GM23338 (cell line): ENCODE measurements at regions not wholly inside any gene's neighbourhood (a gene's known extent, or its start where the extent isn't known, plus 50 kb on each side); places are given as distances from the start of the nearest gene placed in this dataset.

ENCODE experiments used
- ATAC-seq: fragments of 200-7000 bp; cut with Tn5 transposase; 3 replicates; pipeline ENCODE4 v1.9.1; 2020
- DNase-seq: peaks from one replicate; pipeline ENCODE4 v3.0.0-alpha.2; 2015; ENCODE audit warnings: low spot score
- H2AFZ ChIP-seq: fragments of 200-600 bp; sonication (generic); 2 replicates; pipeline ENCODE4 v1.8.0; 2016; ENCODE audit warnings: antibody characterized with exemption, mild to moderate bottlenecking, moderate library complexity
- H3F3A ChIP-seq: fragments of 200-600 bp; sonication (generic); replicated peaks from 2 replicates; pipeline ENCODE4 v1.8.0; 2017; ENCODE audit warnings: antibody characterized with exemption, mixed run types, low read depth
- H3K27ac ChIP-seq: fragments of 200-600 bp; sonication (generic); 2 replicates; pipeline ENCODE4 v1.6.1; 2016; ENCODE audit warnings: low read depth
- H3K27me3 ChIP-seq: fragments of 200-600 bp; sonication (generic); 2 replicates; pipeline ENCODE4 v1.8.0; 2016; ENCODE audit warnings: mild to moderate bottlenecking, mixed run types, moderate library complexity; ENCODE audit not compliant: insufficient read depth
- H3K36me3 ChIP-seq: fragments of 200-600 bp; sonication (generic); 2 replicates; pipeline ENCODE4 v1.8.0; 2016; ENCODE audit warnings: mild to moderate bottlenecking; ENCODE audit not compliant: insufficient read depth
- H3K4me1 ChIP-seq: fragments of 200-600 bp; sonication (generic); 2 replicates; pipeline ENCODE4 v1.8.0; 2016; ENCODE audit warnings: mild to moderate bottlenecking, moderate library complexity; ENCODE audit not compliant: insufficient read depth
- H3K4me2 ChIP-seq: fragments of 200-600 bp; sonication (generic); 2 replicates; pipeline ENCODE4 v1.7.1; 2017; ENCODE audit warnings: mixed run types
- H3K4me3 ChIP-seq: fragments of 200-600 bp; sonication (generic); 2 replicates; pipeline ENCODE4 v1.6.1; 2016; ENCODE audit warnings: mixed run types
- H3K79me2 ChIP-seq: fragments of 200-600 bp; sonication (generic); replicated peaks from 2 replicates; pipeline ENCODE4 v1.8.0; 2017; ENCODE audit warnings: mild to moderate bottlenecking; ENCODE audit not compliant: insufficient read depth
- H3K9me2 ChIP-seq: fragments of 200-600 bp; sonication (generic); 2 replicates; pipeline ENCODE4 v1.8.0; 2017; ENCODE audit not compliant: insufficient read depth
- H4K20me1 ChIP-seq: fragments of 200-600 bp; sonication (generic); replicated peaks from 2 replicates; pipeline ENCODE4 v1.8.0; 2017; ENCODE audit warnings: mild to moderate bottlenecking; ENCODE audit not compliant: insufficient read depth
- H3K27ac Mint-ChIP-seq: 2 replicates; pipeline ENCODE4 v1.8.0; 2020; ENCODE audit warnings: inconsistent platforms, mild to moderate bottlenecking, moderate library complexity, mixed read lengths
- H3K27me3 Mint-ChIP-seq: 3 replicates; pipeline ENCODE4 v1.8.0; 2022; ENCODE audit warnings: low read depth, mild to moderate bottlenecking, moderate library complexity, mixed read lengths, inconsistent platforms; ENCODE audit not compliant: insufficient read depth, poor library complexity
- H3K36me3 Mint-ChIP-seq: 3 replicates; pipeline ENCODE4 v1.8.0; 2021; ENCODE audit warnings: low read depth, mild to moderate bottlenecking, inconsistent platforms, moderate library complexity, mixed read lengths
- H3K4me1 Mint-ChIP-seq: 3 replicates; pipeline ENCODE4 v1.8.0; 2020; ENCODE audit warnings: mild to moderate bottlenecking, inconsistent platforms, mixed read lengths
- H3K4me3 Mint-ChIP-seq: 3 replicates; pipeline ENCODE4 v1.8.0; 2021; ENCODE audit warnings: moderate library complexity, mild to moderate bottlenecking, inconsistent platforms, mixed read lengths
- H3K9me3 Mint-ChIP-seq: 3 replicates; pipeline ENCODE4 v1.8.0; 2020; ENCODE audit warnings: moderate library complexity, mild to moderate bottlenecking, inconsistent platforms, mixed read lengths
- CREB1 ChIP-seq: fragments of 250-450 bp; sonication (Bioruptor Pico); IDR thresholded peaks from 2 replicates; pipeline ENCODE4 v1.5.0; 2020; ENCODE audit warnings: low read depth, mild to moderate bottlenecking, moderate library complexity
- CTCF ChIP-seq, 2 experiments: fragments of 200-600 bp in 1 of 2; sonication (generic) in 1 of 2; conservative IDR thresholded peaks; 2 replicates each; pipeline versions ENCODE4 v1.5.1 to v1.6.1; 2016 to 2017; ENCODE audit warnings: antibody characterized with exemption in 2 of 2, low read depth in 2 of 2, mild to moderate bottlenecking in 2 of 2, moderate library complexity in 1 of 2
- ETS1 ChIP-seq: IDR thresholded peaks from 2 replicates; pipeline ENCODE4 v1.6.1; 2016; ENCODE audit warnings: antibody characterized with exemption
- EZH2 ChIP-seq: fragments of 200-600 bp; sonication (generic); IDR thresholded peaks from one replicate; pipeline ENCODE4 v1.8.0; 2017; ENCODE audit warnings: antibody characterized with exemption, mild to moderate bottlenecking, low read depth; ENCODE audit not compliant: unreplicated experiment
- EZH2phosphoT487 ChIP-seq: fragments of 200-600 bp; sonication (generic); IDR thresholded peaks from one replicate; pipeline ENCODE4 v1.8.1; 2018; ENCODE audit warnings: antibody characterized with exemption; ENCODE audit not compliant: unreplicated experiment
- JUNB ChIP-seq: IDR thresholded peaks from one replicate; pipeline ENCODE4 v1.6.1; 2016; ENCODE audit warnings: antibody characterized with exemption; ENCODE audit not compliant: unreplicated experiment
- NANOG ChIP-seq: IDR thresholded peaks from 2 replicates; pipeline ENCODE4 v1.6.1; 2016; ENCODE audit warnings: antibody characterized with exemption, borderline replicate concordance
- POLR2AphosphoS5 ChIP-seq: IDR thresholded peaks from 2 replicates; pipeline ENCODE4 v1.6.1; 2016; ENCODE audit warnings: antibody characterized with exemption, low read depth
- REST ChIP-seq: IDR thresholded peaks from one replicate; pipeline ENCODE4 v1.6.1; 2018; ENCODE audit warnings: antibody characterized with exemption; ENCODE audit not compliant: unreplicated experiment
- STAT1 ChIP-seq: IDR thresholded peaks from one replicate; pipeline ENCODE4 v1.6.1; 2016; ENCODE audit warnings: antibody characterized with exemption; ENCODE audit not compliant: unreplicated experiment
- ZNF114 ChIP-seq: fragments of 250-450 bp; sonication (Bioruptor Pico); IDR thresholded peaks from 2 replicates; pipeline ENCODE4 v1.5.0; 2020; ENCODE audit warnings: mild to moderate bottlenecking, moderate library complexity
- ZNF331 ChIP-seq: fragments of 250-450 bp; sonication (Bioruptor Pico); IDR thresholded peaks from 2 replicates; pipeline ENCODE4 v1.5.0; 2020; ENCODE audit warnings: low read depth, mild to moderate bottlenecking, moderate library complexity
- ZNF462 ChIP-seq: fragments of 250-450 bp; sonication (Bioruptor Pico); IDR thresholded peaks from 2 replicates; pipeline ENCODE4 v1.5.0; 2020; ENCODE audit warnings: mild to moderate bottlenecking, moderate library complexity

- no peak for ATAC-seq
- no peaks in the 10 kb centered on the region for H3K79me2 ChIP-seq
- no peak overlapping the region for H3K4me2 ChIP-seq
- no peaks in the 10 kb centered on the region for H4K20me1 ChIP-seq
- no peak overlapping the region for H3K27ac ChIP-seq
- no peaks in the 10 kb centered on the region for H3K4me1 ChIP-seq
- no peaks in the 10 kb centered on the region for H3K36me3 ChIP-seq
- H3F3A ChIP-seq = no peaks in the 10 kb centered on the region
- no peak overlapping the region for H3K4me3 Mint-ChIP-seq
- no peak for DNase-seq
- peaks cover 52% of the 10 kb centered on the region for H3K27me3 ChIP-seq
- H2AFZ ChIP-seq = no peak overlapping the region
- H3K4me3 ChIP-seq = no peak overlapping the region
- no peaks in the 10 kb centered on the region for H3K36me3 Mint-ChIP-seq
- no peak for TF ChIP-seq ZNF331 (CRISPR knock-in tag)
- TF ChIP-seq CTCF (conservative IDR thresholded peaks at IDR 0.05; ENCODE audit: low read depth in 2 of 2) = no peak
- TF ChIP-seq ZNF462 (CRISPR knock-in tag) = no peak
- no peak for TF ChIP-seq ZNF114 (CRISPR knock-in tag)
- no peak for TF ChIP-seq JUNB
- no peak for TF ChIP-seq REST
- no peak for TF ChIP-seq POLR2AphosphoS5
- no peak for TF ChIP-seq EZH2
- TF ChIP-seq ETS1 = no peak
- TF ChIP-seq STAT1 = no peak
- TF ChIP-seq EZH2phosphoT487 = no peak
- no peak for TF ChIP-seq NANOG
- TF ChIP-seq CREB1 (CRISPR knock-in tag) = no peak
- no peaks in the 10 kb centered on the region for H3K4me1 Mint-ChIP-seq
- peaks cover 23% of the 10 kb centered on the region for H3K27me3 Mint-ChIP-seq
- H3K9me3 Mint-ChIP-seq = no peaks in the 10 kb centered on the region
- no peak overlapping the region for H3K27ac Mint-ChIP-seq
- H3K9me2 ChIP-seq = no peaks in the 10 kb centered on the region
These were observed 50.1 kb upstream of the GATM start for GRCh38 chr15:45428491-45428890.
